ENCODE measurements at regions not wholly inside any gene's neighbourhood (a gene's known extent, or its start where the extent isn't known, plus 50 kb on each side); places are given as distances from the start of the nearest gene placed in this dataset.

DNA sequence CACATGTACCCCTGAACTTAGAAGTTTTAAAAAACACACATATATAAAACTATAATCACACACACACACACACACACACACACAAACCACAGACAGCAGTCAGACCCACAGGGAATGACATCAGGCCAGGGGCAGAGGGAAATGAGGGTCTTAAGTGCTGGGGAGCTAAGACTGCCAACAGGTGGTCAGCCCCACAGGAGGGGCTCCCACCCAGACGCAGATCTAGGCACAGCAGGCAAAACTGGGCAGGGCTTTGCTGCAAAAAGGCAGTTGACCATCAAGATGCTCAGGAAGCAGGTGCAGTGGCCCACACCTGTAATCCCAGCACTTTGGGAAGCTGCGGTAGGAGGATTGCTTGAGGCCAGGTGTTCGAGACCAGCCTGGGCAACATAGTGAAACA lies 121.0 kb upstream of the LSM14A start:
- H3K4me3 ChIP-seq (ENCODE audit: low read depth, low read length) = no peak overlapping the region
- TF ChIP-seq, protein P1, sequence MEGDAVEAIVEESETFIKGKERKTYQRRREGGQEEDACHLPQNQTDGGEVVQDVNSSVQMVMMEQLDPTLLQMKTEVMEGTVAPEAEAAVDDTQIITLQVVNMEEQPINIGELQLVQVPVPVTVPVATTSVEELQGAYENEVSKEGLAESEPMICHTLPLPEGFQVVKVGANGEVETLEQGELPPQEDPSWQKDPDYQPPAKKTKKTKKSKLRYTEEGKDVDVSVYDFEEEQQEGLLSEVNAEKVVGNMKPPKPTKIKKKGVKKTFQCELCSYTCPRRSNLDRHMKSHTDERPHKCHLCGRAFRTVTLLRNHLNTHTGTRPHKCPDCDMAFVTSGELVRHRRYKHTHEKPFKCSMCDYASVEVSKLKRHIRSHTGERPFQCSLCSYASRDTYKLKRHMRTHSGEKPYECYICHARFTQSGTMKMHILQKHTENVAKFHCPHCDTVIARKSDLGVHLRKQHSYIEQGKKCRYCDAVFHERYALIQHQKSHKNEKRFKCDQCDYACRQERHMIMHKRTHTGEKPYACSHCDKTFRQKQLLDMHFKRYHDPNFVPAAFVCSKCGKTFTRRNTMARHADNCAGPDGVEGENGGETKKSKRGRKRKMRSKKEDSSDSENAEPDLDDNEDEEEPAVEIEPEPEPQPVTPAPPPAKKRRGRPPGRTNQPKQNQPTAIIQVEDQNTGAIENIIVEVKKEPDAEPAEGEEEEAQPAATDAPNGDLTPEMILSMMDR (IDR thresholded peaks at IDR 0.05; ENCODE audit: insufficient read depth, low read length, poor library complexity, severe bottlenecking) = no peak
- DNase-seq (ENCODE audit: low read depth) = no peak
- H3K27me3 ChIP-seq (ENCODE audit: control insufficient read depth, insufficient read depth, low read length) = no peaks in the 10 kb centered on the region
- no peaks in the 10 kb centered on the region for H3K36me3 ChIP-seq (ENCODE audit: control insufficient read depth, insufficient read depth, low read length)

DNA sequence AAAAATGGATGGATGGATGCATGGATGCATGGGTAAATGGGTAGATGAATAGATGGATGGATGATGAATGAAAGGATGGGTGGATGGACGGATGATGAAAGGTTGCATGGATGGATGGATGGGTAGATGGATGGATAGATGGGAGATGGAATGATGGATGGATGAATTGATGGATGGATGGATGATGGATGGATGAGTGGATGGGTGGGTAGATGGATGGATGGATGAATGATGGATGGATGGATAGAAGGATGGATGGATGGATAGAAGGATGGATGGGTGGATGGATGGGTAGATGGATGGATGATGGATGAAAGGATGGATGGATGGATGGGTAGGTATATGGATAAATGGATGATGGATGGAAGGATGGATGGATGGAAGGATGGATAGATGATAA lies 115.1 kb upstream of the LSM14A start:
- Histone ChIP-seq H3K36me3 (ENCODE audit: control insufficient read depth, insufficient read depth, low read length) (no peaks in the 10 kb centered on the region), H3K27me3 (ENCODE audit: control insufficient read depth, insufficient read depth, low read length) (no peaks in the 10 kb centered on the region), H3K4me3 (ENCODE audit: low read depth, low read length) (no peak overlapping the region)
- DNase-seq (ENCODE audit: low read depth) = no peak
- TF ChIP-seq, protein P1 (IDR thresholded peaks at IDR 0.05; ENCODE audit: insufficient read depth, low read length, poor library complexity, severe bottlenecking) = no peak

DNA sequence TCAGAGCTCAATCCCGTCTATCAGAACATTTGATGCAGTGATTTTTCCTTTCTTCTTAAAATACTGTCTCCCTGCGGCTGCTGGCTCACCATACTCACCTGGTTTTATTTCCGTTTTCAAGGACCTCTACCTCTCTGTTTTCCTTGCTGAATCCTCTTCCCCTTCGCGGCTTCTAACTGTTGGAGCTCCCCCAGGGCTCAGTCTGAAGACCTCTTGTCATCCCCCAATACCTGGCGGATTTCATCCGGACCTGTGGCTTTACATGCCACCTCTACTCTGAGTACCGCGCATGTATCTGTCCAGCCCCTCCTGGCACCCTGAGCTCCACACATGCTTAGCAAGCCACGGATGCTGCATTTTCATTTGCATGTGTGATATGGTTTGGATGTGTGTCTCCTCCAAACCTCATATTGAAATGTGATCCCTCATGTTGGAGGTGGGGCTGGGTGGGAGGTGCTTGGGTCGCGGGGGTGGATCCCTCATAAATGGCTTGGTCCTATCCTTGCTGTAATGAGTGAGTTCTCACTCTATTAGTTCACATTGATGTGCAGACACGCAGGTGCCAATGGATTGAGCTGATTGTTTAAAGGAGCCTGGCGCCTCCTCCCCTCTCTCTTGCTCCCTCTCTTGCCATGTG lies 106.2 kb upstream of the LSM14A start:
- TF ChIP-seq, protein P1 (IDR thresholded peaks at IDR 0.05; ENCODE audit: insufficient read depth, low read length, poor library complexity, severe bottlenecking) = no peak
- Histone ChIP-seq H3K4me3 (ENCODE audit: low read depth, low read length) (no peak overlapping the region), H3K36me3 (ENCODE audit: control insufficient read depth, insufficient read depth, low read length) (no peaks in the 10 kb centered on the region), H3K27me3 (ENCODE audit: control insufficient read depth, insufficient read depth, low read length) (no peaks in the 10 kb centered on the region)
- no peak for DNase-seq (ENCODE audit: low read depth)

DNA sequence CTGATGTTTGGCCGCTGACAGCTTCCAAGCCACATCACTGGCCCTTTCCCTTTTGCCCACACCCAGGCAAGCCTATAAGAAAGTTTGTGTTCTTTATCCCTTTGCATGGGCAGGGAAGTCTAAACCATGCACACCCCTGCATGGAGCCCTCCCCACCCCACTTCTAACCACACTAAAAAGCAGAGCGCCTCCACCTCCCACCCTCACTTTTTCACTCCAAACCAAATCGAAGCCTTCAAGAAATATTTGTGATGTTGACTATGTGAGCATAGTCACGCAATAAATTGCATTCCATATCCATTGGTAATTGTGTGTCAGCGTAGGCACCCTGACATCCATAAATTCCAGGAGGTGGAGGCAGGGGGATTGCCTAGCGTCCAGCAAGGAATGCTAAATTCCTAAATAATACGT lies 104.4 kb upstream of the LSM14A start:
- Histone ChIP-seq H3K36me3 (ENCODE audit: control insufficient read depth, insufficient read depth, low read length) (no peaks in the 10 kb centered on the region), H3K27me3 (ENCODE audit: control insufficient read depth, insufficient read depth, low read length) (no peaks in the 10 kb centered on the region), H3K4me3 (ENCODE audit: low read depth, low read length) (no peak overlapping the region)
- DNase-seq (ENCODE audit: low read depth) = no peak
- TF ChIP-seq, protein P1 (IDR thresholded peaks at IDR 0.05; ENCODE audit: insufficient read depth, low read length, poor library complexity, severe bottlenecking) = no peak

DNA sequence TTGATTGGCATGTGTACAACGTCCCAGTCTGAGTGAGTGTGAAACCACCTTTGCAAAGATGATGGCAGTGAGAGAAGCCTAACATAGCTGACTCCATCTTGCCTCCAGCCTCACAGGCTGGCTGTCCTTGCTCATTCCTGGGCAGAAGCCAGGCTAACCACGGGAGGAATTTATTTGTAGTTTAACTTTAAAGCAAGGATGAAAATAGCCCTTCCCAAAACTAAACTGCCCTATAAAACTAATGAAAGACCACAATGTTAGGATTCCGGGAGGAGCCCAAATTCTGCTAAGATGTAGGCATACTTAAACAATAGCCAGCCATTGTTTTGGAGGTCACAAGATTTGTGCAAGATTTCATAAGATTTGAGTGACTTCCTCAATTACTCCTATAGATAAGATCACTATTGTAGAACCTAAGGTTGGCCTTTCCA lies 96.6 kb upstream of the LSM14A start:
- Histone ChIP-seq H3K27me3 (ENCODE audit: control insufficient read depth, insufficient read depth, low read length) (no peaks in the 10 kb centered on the region), H3K4me3 (ENCODE audit: low read depth, low read length) (no peak overlapping the region), H3K36me3 (ENCODE audit: control insufficient read depth, insufficient read depth, low read length) (no peaks in the 10 kb centered on the region)
- TF ChIP-seq, protein P1 (IDR thresholded peaks at IDR 0.05; ENCODE audit: insufficient read depth, low read length, poor library complexity, severe bottlenecking) = no peak
- no peak for DNase-seq (ENCODE audit: low read depth)
